C4-2B (cell line): ENCODE measurements at regions not wholly inside any gene's neighbourhood (a gene's known extent, or its start where the extent isn't known, plus 50 kb on each side); places are given as distances from the start of the nearest gene placed in this dataset.

Source experiments
- ZFX ChIP-seq: fragments of 450-650 bp; IDR thresholded peaks from 2 replicates; pipeline ENCODE4 v1.6.1; 2017
- TF ChIP-seq, protein P1 (sequence below): fragments of 450-650 bp; conservative IDR thresholded peaks from 2 replicates; pipeline ENCODE4 v1.5.1; 2017; ENCODE audit warnings: mild to moderate bottlenecking

DNA sequence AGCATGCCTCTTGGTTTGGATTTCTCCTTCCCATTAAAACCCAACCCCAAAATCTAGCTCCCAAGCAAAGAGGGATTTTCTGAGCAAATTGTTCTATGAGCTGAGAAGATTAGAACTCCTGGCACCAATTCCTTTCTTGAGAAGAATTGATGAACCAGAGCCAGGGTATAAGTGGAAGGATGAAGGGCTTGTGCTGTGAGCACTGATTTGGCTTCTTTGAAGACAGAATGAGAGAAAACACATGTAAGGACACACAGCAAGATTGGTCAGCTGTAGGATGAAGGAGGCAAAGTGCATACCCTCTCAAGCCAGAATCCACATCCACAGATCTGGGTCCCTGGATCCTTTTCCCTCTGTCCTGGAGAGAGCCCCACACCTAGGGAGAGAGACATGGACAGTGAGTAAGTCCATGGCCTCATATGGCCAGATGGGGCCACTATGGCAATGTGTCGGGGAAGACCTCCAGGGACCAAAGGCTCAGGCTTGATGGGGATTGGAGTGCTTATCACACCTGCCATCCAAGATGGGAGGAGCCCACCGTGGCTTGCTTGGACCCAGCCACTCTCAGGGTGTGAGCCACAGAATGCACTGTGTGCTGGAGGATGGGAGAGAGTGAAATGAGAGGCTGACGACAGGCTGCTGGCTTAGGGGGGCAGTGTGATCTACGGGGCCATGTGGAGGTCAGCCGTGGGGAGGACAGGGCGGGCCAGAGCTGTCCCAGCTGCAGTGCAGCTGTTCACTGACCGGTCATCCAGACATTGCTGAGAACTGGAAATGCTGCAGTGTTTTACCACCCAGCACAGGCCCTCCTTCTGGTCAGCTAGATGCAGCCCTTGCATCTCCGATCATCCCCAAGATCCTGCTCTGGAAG, 339.8 kb downstream of the CYP26B1 start:
- TF ChIP-seq, protein P1, sequence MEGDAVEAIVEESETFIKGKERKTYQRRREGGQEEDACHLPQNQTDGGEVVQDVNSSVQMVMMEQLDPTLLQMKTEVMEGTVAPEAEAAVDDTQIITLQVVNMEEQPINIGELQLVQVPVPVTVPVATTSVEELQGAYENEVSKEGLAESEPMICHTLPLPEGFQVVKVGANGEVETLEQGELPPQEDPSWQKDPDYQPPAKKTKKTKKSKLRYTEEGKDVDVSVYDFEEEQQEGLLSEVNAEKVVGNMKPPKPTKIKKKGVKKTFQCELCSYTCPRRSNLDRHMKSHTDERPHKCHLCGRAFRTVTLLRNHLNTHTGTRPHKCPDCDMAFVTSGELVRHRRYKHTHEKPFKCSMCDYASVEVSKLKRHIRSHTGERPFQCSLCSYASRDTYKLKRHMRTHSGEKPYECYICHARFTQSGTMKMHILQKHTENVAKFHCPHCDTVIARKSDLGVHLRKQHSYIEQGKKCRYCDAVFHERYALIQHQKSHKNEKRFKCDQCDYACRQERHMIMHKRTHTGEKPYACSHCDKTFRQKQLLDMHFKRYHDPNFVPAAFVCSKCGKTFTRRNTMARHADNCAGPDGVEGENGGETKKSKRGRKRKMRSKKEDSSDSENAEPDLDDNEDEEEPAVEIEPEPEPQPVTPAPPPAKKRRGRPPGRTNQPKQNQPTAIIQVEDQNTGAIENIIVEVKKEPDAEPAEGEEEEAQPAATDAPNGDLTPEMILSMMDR: no peak
- TF ChIP-seq ZFX: no peak
